ENCODE measurements at regions not wholly inside any gene's neighbourhood (a gene's known extent, or its start where the extent isn't known, plus 50 kb on each side); places are given as distances from the start of the nearest gene placed in this dataset.

- TF ChIP-seq POLR2A (IDR thresholded peaks at IDR 0.05): no peak
- TF ChIP-seq CTCF (IDR thresholded peaks at IDR 0.05): no peak
- Histone ChIP-seq H3K9me3 (no peaks in the 10 kb centered on the region), H3K36me3 (no peaks in the 10 kb centered on the region), H3K4me1 (peaks cover 0 to 31% (median 0%) of the 10 kb centered on the region in 3 donors), H3K4me3 (no peak overlapping the region), H3K27me3 (no peaks in the 10 kb centered on the region), H3K27ac (no peak overlapping the region)
- intact Hi-C loops (cut with DNase I): no loop called here
- no peak for DNase-seq
- WGBS, 2 donors: 70 to 77% methylated on average over 3 of the region's 3 CpGs
Observed at GRCh38 chr2:217407362-217407761, 547.5 kb upstream of the TNP1 start.

DNA sequence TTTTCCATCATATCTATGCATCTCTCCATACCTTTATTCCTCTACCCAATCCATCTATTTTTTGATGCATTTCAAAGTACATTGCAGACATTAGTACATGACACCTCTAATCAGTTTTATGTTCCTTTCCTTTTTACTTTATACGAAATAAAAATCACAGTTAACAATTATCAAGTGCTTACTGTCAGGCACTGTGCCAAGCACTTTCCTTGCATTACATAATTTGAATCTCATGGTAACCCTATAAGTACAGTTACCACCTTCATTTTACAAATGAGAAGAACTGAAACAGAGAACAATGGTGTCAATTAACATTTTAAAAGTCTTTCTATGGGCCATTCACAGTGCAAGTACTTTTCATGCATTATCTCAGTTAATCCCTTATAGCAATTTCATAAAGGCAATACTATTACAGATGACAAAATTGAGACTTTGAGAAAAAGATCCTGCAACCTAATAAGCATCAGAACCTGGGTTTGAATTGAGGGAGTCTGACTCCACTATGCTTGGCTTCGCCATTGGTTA is 544.4 kb upstream of the TNP1 start:
- peaks cover 0 to 18% (median 0%) of the 10 kb centered on the region in 3 donors for H3K4me1 ChIP-seq
- no peak for TF ChIP-seq POLR2A (IDR thresholded peaks at IDR 0.05)
- TF ChIP-seq CTCF (IDR thresholded peaks at IDR 0.05): no peak
- no peaks in the 10 kb centered on the region for H3K27me3 ChIP-seq
- 53 to 66% methylated on average over 2 of the region's 2 CpGs for WGBS, 2 donors
- intact Hi-C loops (cut with DNase I): no loop called here
- no peak overlapping the region for H3K4me3 ChIP-seq
- no peak overlapping the region for H3K27ac ChIP-seq
- H3K9me3 ChIP-seq: no peaks in the 10 kb centered on the region
- DNase-seq: no peak
- no peaks in the 10 kb centered on the region for H3K36me3 ChIP-seq

DNA sequence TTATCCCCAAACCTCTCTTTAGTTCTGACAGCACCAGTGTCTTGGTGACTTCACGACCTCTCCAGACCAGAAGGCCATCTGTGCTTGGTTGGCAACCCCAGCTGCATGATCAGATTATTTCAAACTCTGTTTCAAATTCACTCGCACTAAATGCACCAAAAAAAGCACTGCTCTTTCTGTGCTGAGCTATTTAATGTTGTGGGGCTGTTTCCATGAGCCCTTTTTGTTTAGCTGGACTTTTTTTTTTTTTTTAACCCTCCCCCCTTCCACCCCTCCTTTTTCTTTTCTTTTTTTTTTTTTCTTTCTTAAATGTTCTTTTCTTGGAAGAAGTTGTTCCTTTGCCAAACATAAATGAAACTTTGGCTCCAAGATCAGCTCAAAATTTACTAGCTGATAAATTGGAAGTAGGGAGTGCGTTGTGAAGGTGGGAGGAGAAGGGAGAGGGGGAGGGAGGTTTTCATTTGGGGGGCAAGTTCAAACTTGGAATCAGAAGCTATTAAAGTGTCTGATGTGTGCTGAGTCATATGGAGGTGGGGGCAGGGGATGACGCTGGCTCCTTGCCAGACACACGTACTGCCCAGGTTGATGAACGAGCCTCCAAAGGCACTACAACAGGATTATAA is 543.0 kb upstream of the TNP1 start:
- intact Hi-C loops (cut with DNase I): no loop called here
- no peak for DNase-seq
- Histone ChIP-seq H3K27me3 (no peaks in the 10 kb centered on the region), H3K36me3 (no peaks in the 10 kb centered on the region), H3K9me3 (no peaks in the 10 kb centered on the region), H3K4me1 (peaks cover 0 to 18% (median 0%) of the 10 kb centered on the region in 3 donors), H3K4me3 (no peak overlapping the region), H3K27ac (peak overlapping the region; percentile 26 to 70 (median 55))
- TF ChIP-seq POLR2A (IDR thresholded peaks at IDR 0.05) (no peak), CTCF (IDR thresholded peaks at IDR 0.05) (no peak)
- WGBS, 2 donors: 16 to 22% methylated on average over 6 of the region's 6 CpGs

DNA sequence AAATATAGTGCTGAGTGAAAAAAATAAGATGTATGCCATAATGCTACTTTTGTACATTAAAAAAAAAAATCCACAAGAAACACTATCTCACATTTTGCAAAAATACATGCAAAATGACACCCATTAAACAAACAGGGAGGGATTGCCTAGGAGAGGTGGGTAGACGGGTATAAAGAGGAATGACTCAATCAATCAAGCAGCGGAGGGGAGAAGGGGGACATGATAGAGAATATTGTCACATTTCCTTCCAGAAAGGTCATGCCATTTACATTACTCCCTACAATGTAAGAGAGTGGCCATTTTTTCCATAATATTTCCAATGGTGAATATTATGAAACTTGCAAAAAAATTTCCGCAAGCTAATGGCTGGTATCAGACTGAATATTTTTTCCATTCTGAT is 542.3 kb upstream of the TNP1 start:
- no peaks in the 10 kb centered on the region for H3K36me3 ChIP-seq
- no peak overlapping the region for H3K4me3 ChIP-seq
- TF ChIP-seq POLR2A (IDR thresholded peaks at IDR 0.05): no peak
- TF ChIP-seq CTCF (IDR thresholded peaks at IDR 0.05): no peak
- H3K27me3 ChIP-seq: no peaks in the 10 kb centered on the region
- peaks cover 0 to 18% (median 0%) of the 10 kb centered on the region in 3 donors for H3K4me1 ChIP-seq
- H3K9me3 ChIP-seq: no peaks in the 10 kb centered on the region
- peak overlapping the region; percentile 26 to 70 (median 55) for H3K27ac ChIP-seq
- DNase-seq: no peak
- intact Hi-C loops (cut with DNase I): no loop called here
- WGBS, 2 donors: 82 to 83% methylated on average over 3 of the region's 3 CpGs

GRCh38 chr2:217399291-217399690 is 539.4 kb upstream of the TNP1 start:
- Histone ChIP-seq H3K27ac (no peak overlapping the region), H3K4me3 (no peak overlapping the region), H3K36me3 (no peaks in the 10 kb centered on the region), H3K9me3 (no peaks in the 10 kb centered on the region), H3K4me1 (peaks cover 0 to 36% (median 10%) of the 10 kb centered on the region in 3 donors), H3K27me3 (no peaks in the 10 kb centered on the region)
- WGBS, 2 donors: 76 to 86% methylated on average over 5 of the region's 5 CpGs
- intact Hi-C loops (cut with DNase I): no loop called here
- no peak for TF ChIP-seq CTCF (IDR thresholded peaks at IDR 0.05)
- TF ChIP-seq POLR2A (IDR thresholded peaks at IDR 0.05): no peak
- DNase-seq: no peak
